HEK293T (cell line): ENCODE measurements at regions not wholly inside any gene's neighbourhood (a gene's known extent, or its start where the extent isn't known, plus 50 kb on each side); places are given as distances from the start of the nearest gene placed in this dataset.

Experiments
- BHLHE40 ChIP-seq: fragments of 450-650 bp; IDR thresholded peaks from 2 replicates; pipeline ENCODE4 v1.6.1; 2016; ENCODE audit warnings: mild to moderate bottlenecking, moderate library complexity, borderline replicate concordance
- FOXA1 ChIP-seq: fragments of 450-650 bp; IDR thresholded peaks from 2 replicates; pipeline ENCODE4 v1.6.1; 2016; ENCODE audit warnings: mild to moderate bottlenecking
- FOXK2 ChIP-seq: fragments of 450-650 bp; IDR thresholded peaks from 2 replicates; pipeline ENCODE4 v1.6.1; 2016; ENCODE audit warnings: mild to moderate bottlenecking
- L3MBTL2 ChIP-seq: fragments of 450-650 bp; conservative IDR thresholded peaks from 2 replicates; pipeline ENCODE4 v1.6.1; 2016; ENCODE audit warnings: mild to moderate bottlenecking
- NFRKB ChIP-seq: fragments of 450-650 bp; IDR thresholded peaks from 2 replicates; pipeline ENCODE4 v1.6.1; 2016; ENCODE audit warnings: mild to moderate bottlenecking, moderate library complexity
- SP1 ChIP-seq: fragments of 450-650 bp; IDR thresholded peaks from 2 replicates; pipeline ENCODE4 v1.6.1; 2017
- SUZ12 ChIP-seq: fragments of 450-650 bp; IDR thresholded peaks from 2 replicates; pipeline ENCODE4 v1.6.1; 2016; ENCODE audit warnings: mild to moderate bottlenecking

- TF ChIP-seq L3MBTL2: no peak
- TF ChIP-seq FOXK2: no peak
- no peak for TF ChIP-seq SUZ12
- no peak for TF ChIP-seq BHLHE40
- TF ChIP-seq NFRKB: no peak
- TF ChIP-seq FOXA1: no peak
- TF ChIP-seq SP1: no peak
These were observed 271.2 kb downstream of the LPIN1 start for GRCh38 chr2:12017499-12018157.
